ENCODE measurements at regions not wholly inside any gene's neighbourhood (a gene's known extent, or its start where the extent isn't known, plus 50 kb on each side); places are given as distances from the start of the nearest gene placed in this dataset.
"Not testable (repeated sequence)": the region's sequence is repeated elsewhere in the genome, so short reads cannot be mapped to it uniquely, and the experiment has no call there.

GRCh38 chr9:32879335-32879734 lies 96.0 kb downstream of the TMEM215 start:
- POLR2A ChIA-PET, result no interaction called here
- CTCF ChIA-PET, result no interaction called here
- no peak for DNase-seq (ENCODE audit: extremely low spot score)
- TF ChIP-seq SUZ12 (IDR thresholded peaks at IDR 0.05), result no peak
- no peak for TF ChIP-seq LEF1 (IDR thresholded peaks at IDR 0.05; ENCODE audit: borderline replicate concordance)
- no peak for TF ChIP-seq L3MBTL2 (conservative IDR thresholded peaks at IDR 0.05)
- TF ChIP-seq ZNF384 (IDR thresholded peaks at IDR 0.05), result no peak
- no peak for TF ChIP-seq CTBP1 (IDR thresholded peaks at IDR 0.05; ENCODE audit: borderline replicate concordance)
- TF ChIP-seq ARNT (IDR thresholded peaks at IDR 0.05), result no peak
- TF ChIP-seq SP1 (IDR thresholded peaks at IDR 0.05), result no peak
- no peak for TF ChIP-seq BHLHE40 (IDR thresholded peaks at IDR 0.05; ENCODE audit: borderline replicate concordance)
- no peak for TF ChIP-seq FOXA1 (IDR thresholded peaks at IDR 0.05)
- TF ChIP-seq NFRKB (IDR thresholded peaks at IDR 0.05), result no peak
- TF ChIP-seq FOXM1 (IDR thresholded peaks at IDR 0.05; ENCODE audit: borderline replicate concordance), result no peak
- no peak for TF ChIP-seq PKNOX1 (IDR thresholded peaks at IDR 0.05)
- no peak for TF ChIP-seq ELF4 (IDR thresholded peaks at IDR 0.05)
- no peak for TF ChIP-seq HDGF (IDR thresholded peaks at IDR 0.05; ENCODE audit: borderline replicate concordance)
- TF ChIP-seq FOXK2 (IDR thresholded peaks at IDR 0.05), result no peak
- TF ChIP-seq TARDBP (IDR thresholded peaks at IDR 0.05), result no peak

- no peak for DNase-seq (ENCODE audit: extremely low spot score)
- ChIA-PET POLR2A (no interaction called here), CTCF (no interaction called here)
- no peak for TF ChIP-seq L3MBTL2 (conservative IDR thresholded peaks at IDR 0.05)
- no peak for TF ChIP-seq SUZ12 (IDR thresholded peaks at IDR 0.05)
- TF ChIP-seq ELF4 (IDR thresholded peaks at IDR 0.05), result no peak
- TF ChIP-seq FOXK2 (IDR thresholded peaks at IDR 0.05), result no peak
- TF ChIP-seq ZNF384 (IDR thresholded peaks at IDR 0.05), result no peak
- no peak for TF ChIP-seq BHLHE40 (IDR thresholded peaks at IDR 0.05; ENCODE audit: borderline replicate concordance)
Measured at GRCh38 chr9:32881948-32882347, 98.6 kb downstream of the TMEM215 start.

- ChIA-PET CTCF (no interaction called here), POLR2A (no interaction called here)
- no peak for DNase-seq (ENCODE audit: extremely low spot score)
- no peak for TF ChIP-seq LEF1 (IDR thresholded peaks at IDR 0.05; ENCODE audit: borderline replicate concordance)
- TF ChIP-seq L3MBTL2 (conservative IDR thresholded peaks at IDR 0.05), result no peak
- no peak for TF ChIP-seq PKNOX1 (IDR thresholded peaks at IDR 0.05)
- TF ChIP-seq SUZ12 (IDR thresholded peaks at IDR 0.05), result no peak
- TF ChIP-seq CTBP1 (IDR thresholded peaks at IDR 0.05; ENCODE audit: borderline replicate concordance), result no peak
- no peak for TF ChIP-seq FOXK2 (IDR thresholded peaks at IDR 0.05)
- no peak for TF ChIP-seq FOXM1 (IDR thresholded peaks at IDR 0.05; ENCODE audit: borderline replicate concordance)
- no peak for TF ChIP-seq NFRKB (IDR thresholded peaks at IDR 0.05)
- no peak for TF ChIP-seq ARNT (IDR thresholded peaks at IDR 0.05)
- no peak for TF ChIP-seq BHLHE40 (IDR thresholded peaks at IDR 0.05; ENCODE audit: borderline replicate concordance)
- TF ChIP-seq ELF4 (IDR thresholded peaks at IDR 0.05), result no peak
- no peak for TF ChIP-seq SP1 (IDR thresholded peaks at IDR 0.05)
Measured at GRCh38 chr9:32882705-32883104, 99.4 kb downstream of the TMEM215 start.

GRCh38 chr9:32884482-32884881 lies 101.1 kb downstream of the TMEM215 start:
- DNase-seq (ENCODE audit: extremely low spot score), result no peak
- ChIA-PET POLR2A (no interaction called here), CTCF (no interaction called here)
- TF ChIP-seq FOXM1 (IDR thresholded peaks at IDR 0.05; ENCODE audit: borderline replicate concordance) (no peak), CTBP1 (IDR thresholded peaks at IDR 0.05; ENCODE audit: borderline replicate concordance) (no peak), LEF1 (IDR thresholded peaks at IDR 0.05; ENCODE audit: borderline replicate concordance) (no peak), SUZ12 (IDR thresholded peaks at IDR 0.05) (no peak), FOXA1 (IDR thresholded peaks at IDR 0.05) (no peak), ZNF384 (IDR thresholded peaks at IDR 0.05) (no peak), TARDBP (IDR thresholded peaks at IDR 0.05) (no peak), L3MBTL2 (conservative IDR thresholded peaks at IDR 0.05) (no peak), FOXK2 (IDR thresholded peaks at IDR 0.05) (no peak)

- CTCF ChIA-PET, result no interaction called here
- TF ChIP-seq NFRKB (IDR thresholded peaks at IDR 0.05) (no peak), ZNF384 (IDR thresholded peaks at IDR 0.05) (no peak), FOXA1 (IDR thresholded peaks at IDR 0.05) (no peak), HDGF (IDR thresholded peaks at IDR 0.05; ENCODE audit: borderline replicate concordance) (no peak), LEF1 (IDR thresholded peaks at IDR 0.05; ENCODE audit: borderline replicate concordance) (no peak), FOXK2 (IDR thresholded peaks at IDR 0.05) (no peak)
- no peak for DNase-seq (ENCODE audit: extremely low spot score)
- POLR2A ChIA-PET, result no interaction called here
Measured at GRCh38 chr9:32886021-32886420, 102.7 kb downstream of the TMEM215 start.

- POLR2A ChIA-PET; DNase-seq (ENCODE audit: extremely low spot score); CTCF ChIA-PET: not testable (repeated sequence)
Measured at GRCh38 chr9:32894485-32894884, 106.9 kb downstream of the APTX start.

- ChIA-PET POLR2A (no interaction called here), CTCF (no interaction called here)
- TF ChIP-seq SP1 (IDR thresholded peaks at IDR 0.05), result no peak
- no peak for TF ChIP-seq SUZ12 (IDR thresholded peaks at IDR 0.05)
- no peak for TF ChIP-seq ZNF384 (IDR thresholded peaks at IDR 0.05)
- TF ChIP-seq ARNT (IDR thresholded peaks at IDR 0.05), result no peak
- TF ChIP-seq HDGF (IDR thresholded peaks at IDR 0.05; ENCODE audit: borderline replicate concordance), result no peak
- no peak for TF ChIP-seq ELF4 (IDR thresholded peaks at IDR 0.05)
- no peak for TF ChIP-seq CTBP1 (IDR thresholded peaks at IDR 0.05; ENCODE audit: borderline replicate concordance)
- no peak for TF ChIP-seq FOXK2 (IDR thresholded peaks at IDR 0.05)
- no peak for TF ChIP-seq NFRKB (IDR thresholded peaks at IDR 0.05)
- no peak for TF ChIP-seq PKNOX1 (IDR thresholded peaks at IDR 0.05)
- no peak for DNase-seq (ENCODE audit: extremely low spot score)
Measured at GRCh38 chr9:32899181-32899580, 102.2 kb downstream of the APTX start.
